ENCODE measurements at regions not wholly inside any gene's neighbourhood (a gene's known extent, or its start where the extent isn't known, plus 50 kb on each side); places are given as distances from the start of the nearest gene placed in this dataset.

DNA sequence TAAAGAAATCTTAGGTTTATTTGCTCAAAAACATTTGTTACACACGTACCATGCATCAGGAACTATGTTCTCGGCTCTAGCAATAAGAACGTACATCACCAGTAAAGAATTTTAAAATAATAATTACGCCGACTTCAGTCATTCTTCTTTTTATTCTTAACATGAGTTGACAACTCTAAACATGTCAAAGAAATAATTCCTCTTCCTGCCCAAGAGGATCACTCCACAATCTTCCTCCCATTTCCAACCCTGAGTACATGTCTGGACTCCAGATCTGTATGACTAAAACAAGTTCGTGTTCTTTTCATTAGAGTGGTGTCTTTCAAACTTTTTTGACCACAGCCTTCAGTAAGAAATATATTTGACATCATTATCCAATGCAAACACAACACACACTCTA is 201.6 kb upstream of the GRIA3 start:
- no peak for TF ChIP-seq TAF1 (IDR thresholded peaks at IDR 0.05; ENCODE audit: borderline replicate concordance, insufficient read depth, low read length)
- TF ChIP-seq, protein P1, sequence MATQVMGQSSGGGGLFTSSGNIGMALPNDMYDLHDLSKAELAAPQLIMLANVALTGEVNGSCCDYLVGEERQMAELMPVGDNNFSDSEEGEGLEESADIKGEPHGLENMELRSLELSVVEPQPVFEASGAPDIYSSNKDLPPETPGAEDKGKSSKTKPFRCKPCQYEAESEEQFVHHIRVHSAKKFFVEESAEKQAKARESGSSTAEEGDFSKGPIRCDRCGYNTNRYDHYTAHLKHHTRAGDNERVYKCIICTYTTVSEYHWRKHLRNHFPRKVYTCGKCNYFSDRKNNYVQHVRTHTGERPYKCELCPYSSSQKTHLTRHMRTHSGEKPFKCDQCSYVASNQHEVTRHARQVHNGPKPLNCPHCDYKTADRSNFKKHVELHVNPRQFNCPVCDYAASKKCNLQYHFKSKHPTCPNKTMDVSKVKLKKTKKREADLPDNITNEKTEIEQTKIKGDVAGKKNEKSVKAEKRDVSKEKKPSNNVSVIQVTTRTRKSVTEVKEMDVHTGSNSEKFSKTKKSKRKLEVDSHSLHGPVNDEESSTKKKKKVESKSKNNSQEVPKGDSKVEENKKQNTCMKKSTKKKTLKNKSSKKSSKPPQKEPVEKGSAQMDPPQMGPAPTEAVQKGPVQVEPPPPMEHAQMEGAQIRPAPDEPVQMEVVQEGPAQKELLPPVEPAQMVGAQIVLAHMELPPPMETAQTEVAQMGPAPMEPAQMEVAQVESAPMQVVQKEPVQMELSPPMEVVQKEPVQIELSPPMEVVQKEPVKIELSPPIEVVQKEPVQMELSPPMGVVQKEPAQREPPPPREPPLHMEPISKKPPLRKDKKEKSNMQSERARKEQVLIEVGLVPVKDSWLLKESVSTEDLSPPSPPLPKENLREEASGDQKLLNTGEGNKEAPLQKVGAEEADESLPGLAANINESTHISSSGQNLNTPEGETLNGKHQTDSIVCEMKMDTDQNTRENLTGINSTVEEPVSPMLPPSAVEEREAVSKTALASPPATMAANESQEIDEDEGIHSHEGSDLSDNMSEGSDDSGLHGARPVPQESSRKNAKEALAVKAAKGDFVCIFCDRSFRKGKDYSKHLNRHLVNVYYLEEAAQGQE (IDR thresholded peaks at IDR 0.05; ENCODE audit: insufficient read depth in 1 of 2, low read depth in 2 of 2, low read length in 2 of 2): no peak
- no peak for TF ChIP-seq SIN3A (IDR thresholded peaks at IDR 0.05; ENCODE audit: borderline replicate concordance, insufficient read depth, low read length)
- no peak for TF ChIP-seq FOXP2 (optimal IDR thresholded peaks at IDR 0.05; ENCODE audit: borderline replicate concordance, extremely low read depth, extremely low read length, insufficient read depth)
- TF ChIP-seq POLR2AphosphoS5 (IDR thresholded peaks at IDR 0.05; ENCODE audit: low read depth, low read length): no peak

DNA sequence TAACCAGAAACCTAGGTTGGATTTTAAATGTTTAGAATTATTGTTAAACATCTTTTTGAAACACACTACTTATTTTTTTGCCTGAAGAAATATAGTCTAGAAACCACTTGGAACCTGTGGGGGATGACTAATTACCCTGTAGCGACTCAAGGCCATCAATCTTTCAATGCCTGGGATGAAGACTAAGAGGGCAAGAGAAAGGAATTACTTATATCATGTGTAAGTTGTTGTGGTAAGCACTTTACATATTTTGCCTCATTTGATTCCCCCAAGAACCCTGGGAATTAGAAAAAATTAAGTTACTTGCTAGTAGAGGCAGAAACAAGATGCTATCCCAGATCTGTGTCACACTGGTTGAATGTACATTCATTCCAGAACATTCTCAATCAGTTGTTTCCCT is 170.9 kb upstream of the GRIA3 start:
- TF ChIP-seq SIN3A (IDR thresholded peaks at IDR 0.05; ENCODE audit: borderline replicate concordance, insufficient read depth, low read length): no peak
- no peak for TF ChIP-seq POLR2AphosphoS5 (IDR thresholded peaks at IDR 0.05; ENCODE audit: low read depth, low read length)
- no peak for TF ChIP-seq TAF1 (IDR thresholded peaks at IDR 0.05; ENCODE audit: borderline replicate concordance, insufficient read depth, low read length)
- TF ChIP-seq, protein P1 (IDR thresholded peaks at IDR 0.05; ENCODE audit: insufficient read depth in 1 of 2, low read depth in 2 of 2, low read length in 2 of 2): no peak
- TF ChIP-seq FOXP2 (optimal IDR thresholded peaks at IDR 0.05; ENCODE audit: borderline replicate concordance, extremely low read depth, extremely low read length, insufficient read depth): no peak

DNA sequence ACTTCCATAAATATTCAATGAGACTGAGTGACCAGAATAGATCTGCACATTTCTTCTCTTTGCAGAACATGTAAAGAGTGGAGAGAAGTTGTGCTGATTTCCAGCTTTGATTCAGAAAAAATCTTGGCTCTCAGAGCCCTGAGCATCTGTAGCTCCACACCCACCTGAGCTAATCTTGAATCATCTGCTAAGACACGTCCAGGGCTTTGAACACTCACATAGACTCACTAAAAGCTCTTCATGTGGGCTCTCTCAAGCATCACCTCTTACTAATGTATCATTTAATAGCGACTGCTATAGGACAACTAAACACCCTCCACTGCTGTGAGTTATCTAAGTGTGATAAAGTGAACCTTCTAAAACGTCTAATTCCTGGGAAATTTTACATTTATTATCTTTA is 147.7 kb upstream of the GRIA3 start:
- TF ChIP-seq, protein P1 (IDR thresholded peaks at IDR 0.05; ENCODE audit: insufficient read depth in 1 of 2, low read depth in 2 of 2, low read length in 2 of 2): no peak
- TF ChIP-seq POLR2AphosphoS5 (IDR thresholded peaks at IDR 0.05; ENCODE audit: low read depth, low read length) (no peak), FOXP2 (optimal IDR thresholded peaks at IDR 0.05; ENCODE audit: borderline replicate concordance, extremely low read depth, extremely low read length, insufficient read depth) (no peak), SIN3A (IDR thresholded peaks at IDR 0.05; ENCODE audit: borderline replicate concordance, insufficient read depth, low read length) (no peak), TAF1 (IDR thresholded peaks at IDR 0.05; ENCODE audit: borderline replicate concordance, insufficient read depth, low read length) (no peak)

DNA sequence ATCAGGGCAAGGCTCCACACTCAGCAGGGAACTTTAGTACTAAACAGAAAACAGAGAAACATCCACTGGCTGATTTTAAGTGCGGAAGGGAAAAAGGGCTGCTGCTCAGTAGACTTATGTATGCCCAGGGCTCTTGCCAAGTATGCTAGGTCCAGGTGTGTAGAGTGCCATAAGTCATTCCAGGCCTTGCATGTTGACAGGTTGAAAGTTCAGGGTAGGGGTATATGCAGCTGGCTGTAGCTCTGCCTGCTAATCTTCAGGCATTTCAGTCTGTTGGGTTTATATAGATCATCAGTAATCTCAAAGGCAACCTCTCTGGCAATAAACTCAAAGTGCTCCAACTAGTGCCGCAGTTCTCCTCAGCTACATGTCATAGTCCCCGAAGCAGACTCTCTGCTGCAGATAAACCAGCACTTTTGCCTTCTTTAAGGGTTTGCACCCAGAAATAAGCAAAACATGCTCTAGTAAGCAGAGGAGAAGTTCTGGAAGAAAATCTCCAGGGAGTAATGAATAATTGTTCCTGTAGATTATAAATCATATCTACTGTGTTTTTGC is 134.9 kb upstream of the GRIA3 start:
- TF ChIP-seq TAF1 (IDR thresholded peaks at IDR 0.05; ENCODE audit: borderline replicate concordance, insufficient read depth, low read length) (no peak), SIN3A (IDR thresholded peaks at IDR 0.05; ENCODE audit: borderline replicate concordance, insufficient read depth, low read length) (no peak), FOXP2 (optimal IDR thresholded peaks at IDR 0.05; ENCODE audit: borderline replicate concordance, extremely low read depth, extremely low read length, insufficient read depth) (no peak), POLR2AphosphoS5 (IDR thresholded peaks at IDR 0.05; ENCODE audit: low read depth, low read length) (no peak)
- TF ChIP-seq, protein P1 (IDR thresholded peaks at IDR 0.05; ENCODE audit: insufficient read depth in 1 of 2, low read depth in 2 of 2, low read length in 2 of 2): no peak

DNA sequence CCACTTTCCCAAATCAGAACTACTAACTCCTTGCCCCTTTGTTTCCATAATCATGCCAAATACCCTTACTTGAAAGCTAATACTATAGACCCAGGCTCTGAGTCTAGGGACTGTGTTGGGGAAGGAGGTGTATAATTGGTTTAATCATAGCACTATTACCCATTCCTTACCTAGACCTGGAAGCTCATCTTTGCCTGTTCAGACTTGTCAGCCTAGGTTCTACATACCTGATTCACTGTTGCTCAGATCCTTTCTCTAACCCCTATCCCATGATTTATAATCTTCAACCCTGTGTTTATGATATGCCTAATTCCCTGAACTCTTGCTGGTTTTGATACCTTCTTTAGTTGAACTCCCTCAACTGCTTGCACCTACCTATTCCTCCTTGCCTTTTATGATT is 123.1 kb upstream of the GRIA3 start:
- TF ChIP-seq, protein P1 (IDR thresholded peaks at IDR 0.05; ENCODE audit: insufficient read depth in 1 of 2, low read depth in 2 of 2, low read length in 2 of 2): no peak
- TF ChIP-seq FOXP2 (optimal IDR thresholded peaks at IDR 0.05; ENCODE audit: borderline replicate concordance, extremely low read depth, extremely low read length, insufficient read depth) (no peak), SIN3A (IDR thresholded peaks at IDR 0.05; ENCODE audit: borderline replicate concordance, insufficient read depth, low read length) (no peak), TAF1 (IDR thresholded peaks at IDR 0.05; ENCODE audit: borderline replicate concordance, insufficient read depth, low read length) (no peak)

Measured in PFSK-1 (cell line).